Keratinocyte (primary cell): ENCODE measurements at regions not wholly inside any gene's neighbourhood (a gene's known extent, or its start where the extent isn't known, plus 50 kb on each side); places are given as distances from the start of the nearest gene placed in this dataset.

Source experiments
- EZH2 ChIP-seq: IDR thresholded peaks from one replicate; pipeline ENCODE4 v1.6.1; 2012; ENCODE audit warnings: inconsistent platforms, mild to moderate bottlenecking, low read length, moderate library complexity
- TF ChIP-seq, protein P1 (sequence below), 3 experiments: IDR thresholded peaks in 1 of 3; conservative IDR thresholded peaks in 1 of 3; optimal IDR thresholded peaks in 1 of 3; 2 replicates in 2 of 3; 3 replicates in 1 of 3; pipeline versions ENCODE3 to v1.5.1; 2011; ENCODE audit warnings: low read length in 3 of 3, mild to moderate bottlenecking in 3 of 3, moderate library complexity in 2 of 3, control low read depth in 1 of 3, inconsistent platforms in 1 of 3; ENCODE audit not compliant: insufficient read depth in 2 of 3; ENCODE audit errors: extremely low read depth in 1 of 3

DNA sequence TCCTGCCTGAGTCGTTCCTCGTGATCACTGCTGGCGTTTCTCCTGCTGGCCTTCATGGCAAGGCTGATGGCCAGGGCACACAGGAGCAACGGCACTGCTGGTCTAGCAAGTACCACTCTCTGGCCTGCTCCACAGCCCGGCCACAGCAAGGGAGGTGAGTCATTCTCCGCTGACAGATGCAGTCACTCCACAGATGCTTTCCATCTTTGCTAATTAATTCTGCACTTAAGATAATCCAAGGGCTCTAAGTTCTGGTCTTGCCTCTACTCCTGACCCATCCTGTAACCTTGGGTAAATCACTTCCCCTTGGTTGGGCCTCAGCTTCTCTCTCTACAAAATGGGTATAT is 244.4 kb downstream of the RPS24 start:
- TF ChIP-seq, protein P1, sequence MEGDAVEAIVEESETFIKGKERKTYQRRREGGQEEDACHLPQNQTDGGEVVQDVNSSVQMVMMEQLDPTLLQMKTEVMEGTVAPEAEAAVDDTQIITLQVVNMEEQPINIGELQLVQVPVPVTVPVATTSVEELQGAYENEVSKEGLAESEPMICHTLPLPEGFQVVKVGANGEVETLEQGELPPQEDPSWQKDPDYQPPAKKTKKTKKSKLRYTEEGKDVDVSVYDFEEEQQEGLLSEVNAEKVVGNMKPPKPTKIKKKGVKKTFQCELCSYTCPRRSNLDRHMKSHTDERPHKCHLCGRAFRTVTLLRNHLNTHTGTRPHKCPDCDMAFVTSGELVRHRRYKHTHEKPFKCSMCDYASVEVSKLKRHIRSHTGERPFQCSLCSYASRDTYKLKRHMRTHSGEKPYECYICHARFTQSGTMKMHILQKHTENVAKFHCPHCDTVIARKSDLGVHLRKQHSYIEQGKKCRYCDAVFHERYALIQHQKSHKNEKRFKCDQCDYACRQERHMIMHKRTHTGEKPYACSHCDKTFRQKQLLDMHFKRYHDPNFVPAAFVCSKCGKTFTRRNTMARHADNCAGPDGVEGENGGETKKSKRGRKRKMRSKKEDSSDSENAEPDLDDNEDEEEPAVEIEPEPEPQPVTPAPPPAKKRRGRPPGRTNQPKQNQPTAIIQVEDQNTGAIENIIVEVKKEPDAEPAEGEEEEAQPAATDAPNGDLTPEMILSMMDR (optimal IDR thresholded peaks at IDR 0.05 in 1 of 3, IDR thresholded peaks at IDR 0.05 in 1 of 3, conservative IDR thresholded peaks at IDR 0.05 in 1 of 3; ENCODE audit: extremely low read depth in 1 of 3, insufficient read depth in 2 of 3, low read length in 3 of 3): no peak
- TF ChIP-seq EZH2: no peak
